Peyer's patch (tissue), 4 donors: ENCODE measurements at regions not wholly inside any gene's neighbourhood (a gene's known extent, or its start where the extent isn't known, plus 50 kb on each side); places are given as distances from the start of the nearest gene placed in this dataset.

ENCODE experiments used
- CTCF ChIP-seq, 6 experiments: fragments of 450-650 bp in 4 of 6; fragments of 200-600 bp in 2 of 6; sonication (generic) in 1 of 6; IDR thresholded peaks; one replicate each; pipeline ENCODE4 v1.5.1; 2017 to 2019; ENCODE audit warnings: antibody characterized with exemption in 6 of 6, mild to moderate bottlenecking in 3 of 6, moderate library complexity in 1 of 6
- POLR2A ChIP-seq, 2 donors: fragments of 450-650 bp; IDR thresholded peaks; one replicate each; pipeline ENCODE4 v1.5.1; 2017; ENCODE audit warnings: antibody characterized with exemption in 2 of 2, mild to moderate bottlenecking in 2 of 2, moderate library complexity in 2 of 2

DNA sequence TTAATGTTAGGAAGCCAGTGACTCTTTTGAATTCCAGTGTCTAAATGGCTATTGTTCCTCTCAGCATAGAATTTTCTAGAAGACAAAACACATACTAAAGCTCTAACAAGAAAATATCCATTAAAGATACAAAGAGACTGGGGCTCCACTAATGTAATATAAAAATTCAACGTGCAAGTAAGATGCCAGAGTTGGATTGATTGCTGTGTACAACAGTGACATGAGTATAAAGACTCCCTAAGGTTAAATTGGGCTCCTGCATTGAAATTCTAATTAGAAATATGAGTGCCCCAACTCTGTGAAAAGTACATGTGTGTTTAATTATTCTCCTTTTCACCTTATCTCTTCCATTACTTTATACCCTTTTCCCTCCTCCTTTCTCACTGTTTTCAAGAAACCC is 253.6 kb upstream of the G2E3 start:
- TF ChIP-seq POLR2A (IDR thresholded peaks at IDR 0.05): no peak
- TF ChIP-seq CTCF (IDR thresholded peaks at IDR 0.05): no peak
